ENCODE measurements at regions not wholly inside any gene's neighbourhood (a gene's known extent, or its start where the extent isn't known, plus 50 kb on each side); places are given as distances from the start of the nearest gene placed in this dataset.

GRCh38 chr7:98713165-98713810 is 96.2 kb downstream of the NPTX2 start:
- Mint-ChIP-seq H3K4me3 (no peak overlapping the region), H3K36me3 (ENCODE audit: insufficient read depth in 1 of 3, low read depth in 3 of 3) (no peaks in the 10 kb centered on the region), H3K9me3 (no peaks in the 10 kb centered on the region), H3K4me1 (no peaks in the 10 kb centered on the region), H3K27ac (no peak overlapping the region), H3K27me3 (ENCODE audit: low read depth) (peaks cover 13% of the 10 kb centered on the region)
- no peak overlapping the region for H2AK5ac ChIP-seq (ENCODE audit: insufficient read length, low read length)
- no peak overlapping the region for H4K8ac ChIP-seq (replicated peaks; ENCODE audit: insufficient read length, low read depth, low read length)
- TF ChIP-seq CTCF (conservative IDR thresholded peaks at IDR 0.05) = no peak
- no peak overlapping the region for H4K5ac ChIP-seq (ENCODE audit: insufficient read length, low read depth, low read length)
- no peak overlapping the region for H2BK15ac ChIP-seq (ENCODE audit: low read depth, low read length)
- H3K14ac ChIP-seq (ENCODE audit: insufficient read depth, low read length) = no peak overlapping the region
- H3K27me3 ChIP-seq (ENCODE audit: insufficient read depth, low read length) = no peaks in the 10 kb centered on the region
- H3K4me1 ChIP-seq (ENCODE audit: insufficient read depth, low read length) = no peaks in the 10 kb centered on the region
- H3K9ac ChIP-seq (ENCODE audit: extremely low read depth, insufficient read length, low read length) = no peak overlapping the region
- H3T11ph ChIP-seq (ENCODE audit: low read length) = no peak overlapping the region
- H3K23me2 ChIP-seq (ENCODE audit: insufficient read length, low read depth, low read length, poor library complexity, severe bottlenecking) = no peaks in the 10 kb centered on the region
- H2BK20ac ChIP-seq (ENCODE audit: low read depth, low read length, poor library complexity, severe bottlenecking) = no peak overlapping the region
- H3K79me1 ChIP-seq (ENCODE audit: insufficient read depth, low read depth, low read length, poor library complexity, severe bottlenecking) = no peaks in the 10 kb centered on the region
- no peak overlapping the region for H3K4me2 ChIP-seq (ENCODE audit: insufficient read depth, insufficient read length, low read length)
- no peak overlapping the region for H2BK120ac ChIP-seq (ENCODE audit: low read depth, low read length, poor library complexity, severe bottlenecking)
- WGBS (ENCODE audit: extremely low coverage, insufficient read length, low lambda C conversion rate) = no CpG with 5 or more reads among the region's 6 CpGs
- no peak overlapping the region for H3K27ac ChIP-seq (ENCODE audit: insufficient read length, low read depth, low read length)
- H2AFZ ChIP-seq (ENCODE audit: low read length) = no peak overlapping the region
- no peak overlapping the region for H2BK12ac ChIP-seq (ENCODE audit: insufficient read length, low read depth, low read length)
- no peak for DNase-seq
- no peaks in the 10 kb centered on the region for H4K20me1 ChIP-seq (ENCODE audit: control insufficient read depth, insufficient read depth, insufficient read length)
- no peak overlapping the region for H4K91ac ChIP-seq (ENCODE audit: insufficient read length, low read depth, low read length)
- H3K79me2 ChIP-seq (ENCODE audit: insufficient read depth, low read length) = no peaks in the 10 kb centered on the region
- H3K9me3 ChIP-seq (ENCODE audit: control insufficient read depth, low read depth, low read length) = no peaks in the 10 kb centered on the region
- no peak overlapping the region for H2BK5ac ChIP-seq (ENCODE audit: insufficient read length, low read length)
- no peak overlapping the region for H3K56ac ChIP-seq (ENCODE audit: insufficient read length, low read depth, low read length)
- H3K23ac ChIP-seq (ENCODE audit: insufficient read length, low read depth, low read length) = no peak overlapping the region
- no peak overlapping the region for H3K18ac ChIP-seq (ENCODE audit: insufficient read length, low read depth, low read length)
- H3K4ac ChIP-seq (ENCODE audit: low read depth, low read length) = no peak overlapping the region

All from H9 (cell line).